GM23248 (cell line): ENCODE measurements at regions not wholly inside any gene's neighbourhood (a gene's known extent, or its start where the extent isn't known, plus 50 kb on each side); places are given as distances from the start of the nearest gene placed in this dataset.

Experiments
- EZH2 ChIP-seq: fragments of 200-600 bp; sonication (generic); IDR thresholded peaks from 2 replicates; pipeline ENCODE4 v1.6.1; 2018; ENCODE audit warnings: antibody characterized with exemption, mild to moderate bottlenecking; ENCODE audit not compliant: insufficient read depth, poor library complexity, severe bottlenecking
- EZH2phosphoT487 ChIP-seq: fragments of 200-600 bp; sonication (generic); IDR thresholded peaks from 2 replicates; pipeline ENCODE4 v1.6.1; 2018; ENCODE audit warnings: antibody characterized with exemption, moderate library complexity, mild to moderate bottlenecking, low read depth; ENCODE audit not compliant: insufficient read depth

DNA sequence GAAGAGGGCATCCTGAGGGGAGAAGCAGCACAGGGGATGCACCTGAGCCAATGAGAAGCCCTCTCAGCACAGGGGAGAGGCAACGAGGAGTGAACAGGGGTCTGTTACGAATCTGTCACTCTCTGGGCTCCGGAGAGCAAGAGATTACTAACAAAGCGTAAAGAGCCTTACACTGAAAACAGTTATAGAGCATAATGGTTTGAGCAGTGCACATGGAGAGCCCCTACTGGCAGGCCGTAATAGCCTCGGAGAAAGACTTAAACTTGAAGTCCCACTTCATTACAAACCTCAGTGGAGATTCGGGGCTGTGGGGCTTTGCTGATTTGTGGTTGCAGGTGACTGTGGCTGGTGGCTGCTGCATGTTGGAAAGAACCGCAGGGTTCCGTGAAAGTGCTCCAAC, 271.5 kb upstream of the TMC3 start:
- no peak for TF ChIP-seq EZH2phosphoT487
- TF ChIP-seq EZH2, result no peak
